ENCODE measurements at regions not wholly inside any gene's neighbourhood (a gene's known extent, or its start where the extent isn't known, plus 50 kb on each side); places are given as distances from the start of the nearest gene placed in this dataset.
"Not testable (repeated sequence)": the region's sequence is repeated elsewhere in the genome, so short reads cannot be mapped to it uniquely, and the experiment has no call there.

- no peaks in the 10 kb centered on the region for H3K27me3 ChIP-seq
- DNase-seq = no peak
- TF ChIP-seq CTCF (IDR thresholded peaks at IDR 0.05) (no peak), POLR2AphosphoS5 (IDR thresholded peaks at IDR 0.05) (no peak), EP300 (IDR thresholded peaks at IDR 0.05) (no peak), POLR2A (IDR thresholded peaks at IDR 0.05) (no peak)
- peaks cover 5 to 15% (median 6%) of the 10 kb centered on the region in 4 donors for H3K9me3 ChIP-seq
- 71 to 83% methylated on average over 1 of the region's 1 CpG for WGBS, 2 donors
- no peak for ATAC-seq (ENCODE audit: low FRiP score in 2 of 2)
- H3K4me3 ChIP-seq = no peak overlapping the region
- no peak overlapping the region for H3K27ac ChIP-seq
- no peaks in the 10 kb centered on the region for H3K36me3 ChIP-seq
- H3K4me1 ChIP-seq = no peaks in the 10 kb centered on the region
Observed at GRCh38 chr3:159253860-159254259, 452.0 kb downstream of the MFSD1 start.

GRCh38 chr3:159257954-159258353 is 456.1 kb downstream of the MFSD1 start:
- 82 to 85% methylated on average over 4 of the region's 4 CpGs for WGBS, 2 donors
- Histone ChIP-seq H3K4me1 (no peaks in the 10 kb centered on the region), H3K36me3 (no peaks in the 10 kb centered on the region), H3K4me3 (no peak overlapping the region), H3K27ac (no peak overlapping the region), H3K9me3 (peaks cover 0 to 4% (median 2%) of the 10 kb centered on the region in 4 donors), H3K27me3 (no peaks in the 10 kb centered on the region)
- no peak for TF ChIP-seq POLR2AphosphoS5 (IDR thresholded peaks at IDR 0.05)
- ATAC-seq (ENCODE audit: low FRiP score in 2 of 2) (no peak), DNase-seq (no peak)

DNA sequence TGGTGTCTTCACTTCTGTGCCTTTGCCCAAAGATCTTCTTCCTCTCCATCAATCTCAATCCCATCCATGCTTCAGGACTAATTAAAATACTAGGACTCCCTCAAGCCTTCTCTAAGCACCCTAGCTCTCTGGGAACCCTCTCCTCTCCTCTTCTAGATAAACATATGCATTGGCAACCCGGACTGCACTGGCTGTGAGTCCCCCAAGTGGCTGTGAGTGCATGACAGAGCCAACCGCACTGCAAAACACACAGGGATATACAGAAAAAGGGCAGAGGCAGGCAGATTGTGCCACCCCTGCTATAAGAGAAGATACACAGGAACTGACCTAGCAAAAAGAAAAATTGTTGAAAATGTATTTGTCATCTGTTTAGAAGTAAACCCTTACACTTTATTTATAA is 457.1 kb downstream of the MFSD1 start:
- DNase-seq (no peak), ATAC-seq (ENCODE audit: low FRiP score in 2 of 2) (no peak)
- Histone ChIP-seq H3K4me1 (no peaks in the 10 kb centered on the region), H3K4me3 (no peak overlapping the region), H3K27me3 (no peaks in the 10 kb centered on the region), H3K36me3 (no peaks in the 10 kb centered on the region), H3K9me3 (no peaks in the 10 kb centered on the region), H3K27ac (no peak overlapping the region)
- TF ChIP-seq POLR2A (IDR thresholded peaks at IDR 0.05) (no peak), POLR2AphosphoS5 (IDR thresholded peaks at IDR 0.05) (no peak), EP300 (IDR thresholded peaks at IDR 0.05) (no peak), CTCF (IDR thresholded peaks at IDR 0.05) (no peak)
- WGBS, 2 donors = 45 to 50% methylated on average over 2 of the region's 2 CpGs

DNA sequence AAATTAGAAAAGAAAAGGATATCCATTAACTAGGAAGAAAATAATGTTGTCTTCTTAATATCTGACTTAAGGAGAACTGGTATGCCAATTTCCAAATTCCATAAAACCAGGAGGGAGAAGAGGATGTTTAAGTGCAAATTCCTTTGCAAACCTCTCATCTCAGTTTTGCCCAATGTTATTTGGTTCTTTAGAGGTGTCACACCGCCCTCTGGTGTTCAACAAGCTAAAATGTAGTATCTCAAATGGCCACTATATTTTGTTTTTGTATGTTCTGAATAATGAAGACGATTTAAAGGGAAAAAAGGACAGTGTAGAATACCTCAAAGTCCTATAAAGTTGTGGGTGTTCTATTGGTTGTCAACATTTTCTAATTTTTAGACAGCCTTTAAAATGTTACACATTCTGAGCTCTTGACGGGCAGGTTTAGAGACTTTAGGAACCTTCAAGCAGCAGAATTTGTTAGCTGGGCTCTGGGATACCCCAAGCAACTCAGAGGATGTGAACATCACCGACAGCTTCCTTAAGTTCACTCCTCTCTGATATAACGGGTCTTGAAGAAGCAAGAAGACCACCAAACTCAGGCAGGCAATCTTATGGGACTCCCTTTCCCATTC is 458.3 kb downstream of the MFSD1 start:
- H3K4me1 ChIP-seq = no peaks in the 10 kb centered on the region
- no peak for DNase-seq
- ATAC-seq (ENCODE audit: low FRiP score in 2 of 2) = peak in 1 of 2 donors; percentile 78
- no peaks in the 10 kb centered on the region for H3K9me3 ChIP-seq
- 27 to 29% methylated on average over 5 of the region's 5 CpGs for WGBS, 2 donors
- H3K27me3 ChIP-seq = no peaks in the 10 kb centered on the region
- no peak overlapping the region for H3K27ac ChIP-seq
- no peaks in the 10 kb centered on the region for H3K36me3 ChIP-seq
- peak; percentile 28 to 72 (median 63) for TF ChIP-seq CTCF (IDR thresholded peaks at IDR 0.05)
- no peak for TF ChIP-seq EP300 (IDR thresholded peaks at IDR 0.05)
- H3K4me3 ChIP-seq = no peak overlapping the region

DNA sequence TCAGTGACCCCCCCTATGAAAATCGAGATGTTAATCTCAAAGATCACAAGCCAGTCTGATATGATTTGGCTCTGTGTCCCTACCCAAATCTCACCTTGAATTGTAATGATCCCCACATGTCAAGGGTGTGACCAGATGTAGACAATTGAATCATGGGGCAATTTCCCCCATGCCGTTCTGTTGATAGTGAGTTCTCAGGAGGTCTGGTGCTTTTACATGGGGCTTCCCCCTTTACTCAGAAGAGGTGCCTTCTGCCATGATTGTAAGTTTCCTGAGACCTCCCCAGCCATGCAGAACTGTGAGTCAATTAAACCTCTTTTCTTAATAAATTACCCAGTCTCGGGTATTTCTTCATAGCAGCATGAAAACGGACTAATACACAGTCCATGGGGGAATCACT is 459.5 kb downstream of the MFSD1 start:
- H3K27me3 ChIP-seq; H3K4me1 ChIP-seq; DNase-seq; H3K4me3 ChIP-seq; H3K9me3 ChIP-seq; H3K36me3 ChIP-seq; ATAC-seq (ENCODE audit: low FRiP score in 2 of 2); H3K27ac ChIP-seq: not testable (repeated sequence)
- 65 to 69% methylated on average over 4 of the region's 4 CpGs for WGBS, 2 donors

DNA sequence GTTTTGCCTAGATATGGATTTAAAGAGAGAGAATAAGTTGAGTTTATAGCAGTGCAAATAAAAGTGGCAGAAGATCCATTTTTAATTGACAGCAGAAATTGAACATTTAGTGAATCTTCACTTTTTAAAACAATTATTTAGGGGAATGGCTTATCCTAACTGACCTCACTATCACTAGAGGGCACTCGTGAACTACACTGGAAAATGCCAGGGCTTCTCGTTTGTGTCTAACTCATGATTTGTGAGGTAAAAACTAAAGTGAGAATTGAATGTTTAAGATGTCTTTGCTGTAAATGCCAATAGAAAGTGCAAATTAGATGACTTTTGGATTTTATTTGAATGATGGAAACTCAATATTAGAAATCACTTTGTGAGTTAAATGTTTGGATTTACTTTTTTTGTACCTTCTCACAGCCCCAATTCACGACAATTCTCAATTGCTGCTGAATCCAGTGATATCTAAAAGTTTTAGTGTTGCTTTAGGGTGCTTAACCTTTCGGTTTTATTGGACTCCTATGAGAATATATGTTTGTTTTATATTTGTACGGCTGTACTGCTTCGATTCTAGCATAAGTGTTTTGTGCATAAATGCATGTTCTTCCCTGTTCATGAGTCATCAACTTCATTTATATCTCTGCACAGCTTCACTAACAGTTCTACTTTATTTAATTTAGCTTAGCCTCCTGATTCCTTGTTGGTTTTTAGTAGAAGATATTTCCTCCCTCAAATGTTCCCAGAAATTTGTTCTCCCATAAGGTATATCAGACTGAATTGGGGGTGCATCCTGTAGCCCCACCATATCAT is 462.1 kb downstream of the MFSD1 start:
- Histone ChIP-seq H3K4me1 (no peaks in the 10 kb centered on the region), H3K27me3 (no peaks in the 10 kb centered on the region), H3K36me3 (no peaks in the 10 kb centered on the region), H3K9me3 (no peaks in the 10 kb centered on the region), H3K4me3 (no peak overlapping the region), H3K27ac (no peak overlapping the region)
- peak in 5 of 6 experiments; percentile 9 to 42 (median 33) for TF ChIP-seq CTCF (IDR thresholded peaks at IDR 0.05)
- TF ChIP-seq EP300 (IDR thresholded peaks at IDR 0.05) = no peak
- ATAC-seq (ENCODE audit: low FRiP score in 2 of 2) = peak in 1 of 2 donors; percentile 39
- 39 to 41% methylated on average over 6 of the region's 6 CpGs for WGBS, 2 donors
- DNase-seq = no peak
